K562 (cell line): ENCODE measurements at regions not wholly inside any gene's neighbourhood (a gene's known extent, or its start where the extent isn't known, plus 50 kb on each side); places are given as distances from the start of the nearest gene placed in this dataset.
A peak's percentile ranks its signal among the peaks of the same experiment; 100 is the strongest.

Experiments
- ATF2 ChIP-seq: sonication (generic); formaldehyde crosslinking; IDR thresholded peaks from 2 replicates; pipeline ENCODE4 v1.8.1; 2022; ENCODE audit warnings: missing genetic modification reagents
- EWSR1 ChIP-seq: fragments of 450-650 bp; IDR thresholded peaks from 2 replicates; pipeline ENCODE4 v1.6.1; 2018; ENCODE audit warnings: borderline replicate concordance, mild to moderate bottlenecking, low read depth, moderate library complexity; ENCODE audit not compliant: partially characterized antibody
- FOXA3 ChIP-seq, 2 experiments: fragments of 450-650 bp in 1 of 2; sonication (generic) in 1 of 2; formaldehyde crosslinking; IDR thresholded peaks in 1 of 2; conservative IDR thresholded peaks in 1 of 2; 2 replicates each; pipeline versions ENCODE4 v1.4.0 to v1.8.0; 2020 to 2022; ENCODE audit warnings: mild to moderate bottlenecking in 2 of 2, missing genetic modification reagents in 1 of 2
- MBD1 ChIP-seq: fragments of 250-450 bp; sonication (Bioruptor Pico); IDR thresholded peaks from 2 replicates; pipeline ENCODE4 v1.8.0; 2022; ENCODE audit warnings: inconsistent platforms
- RERE ChIP-seq: sonication (generic); formaldehyde crosslinking; IDR thresholded peaks from 2 replicates; pipeline ENCODE4 v1.8.0; 2023; ENCODE audit warnings: missing genetic modification reagents, mild to moderate bottlenecking, borderline replicate concordance
- STAT6 ChIP-seq: sonication (generic); formaldehyde crosslinking; IDR thresholded peaks from 2 replicates; pipeline ENCODE4 v1.8.1; 2023; ENCODE audit warnings: mild to moderate bottlenecking, missing genetic modification reagents
- TEAD4 ChIP-seq, 2 experiments: sonication (generic) in 1 of 2; formaldehyde crosslinking in 1 of 2; IDR thresholded peaks; 2 replicates each; pipeline versions ENCODE4 v1.6.1 to v1.8.0; 2012 to 2022; ENCODE audit warnings: borderline replicate concordance in 1 of 2, inconsistent platforms in 1 of 2, low read length in 1 of 2, mild to moderate bottlenecking in 1 of 2, missing genetic modification reagents in 1 of 2
- ZBTB1 ChIP-seq: sonication (generic); formaldehyde crosslinking; IDR thresholded peaks from 2 replicates; pipeline ENCODE4 v1.8.1; 2023; ENCODE audit warnings: missing genetic modification reagents, low read depth, mild to moderate bottlenecking, borderline replicate concordance
- ZNF143 ChIP-seq: sonication (generic); formaldehyde crosslinking; IDR thresholded peaks from 2 replicates; pipeline ENCODE4 v1.9.0; 2022; ENCODE audit warnings: mild to moderate bottlenecking, missing genetic modification reagents
- ZNF655 ChIP-seq: fragments of 250-450 bp; sonication (Bioruptor Pico); IDR thresholded peaks from 2 replicates; pipeline ENCODE4 v1.5.0; 2021
- ZNF780A ChIP-seq: fragments of 250-450 bp; sonication (Bioruptor Pico); IDR thresholded peaks from 2 replicates; pipeline ENCODE4 v1.5.0; 2021; ENCODE audit warnings: mild to moderate bottlenecking

GRCh38 chr22:23002612-23003180 lies 67.6 kb upstream of the GNAZ start (continued):
- TF ChIP-seq STAT6 = 0 out of 2 replicates have a peak, but pooled peaks have one; percentile 64
- TF ChIP-seq ZBTB1 = 0 out of 2 replicates have a peak, but pooled peaks have one; percentile 44
- TF ChIP-seq EWSR1 = no peak
- TF ChIP-seq MBD1 = no peak
- TF ChIP-seq FOXA3 (CRISPR knock-in tag; conservative IDR thresholded peaks at IDR 0.05 in 1 of 2, IDR thresholded peaks at IDR 0.05 in 1 of 2) = 0 out of 4 replicates have a peak, but pooled peaks of 1 of the 2 experiments have one; percentile 41
- TF ChIP-seq ZNF655 = no peak
- peak; percentile 32; the same call in 1 of the 2 replicates for TF ChIP-seq ATF2
- TF ChIP-seq TEAD4 (IDR thresholded peaks at IDR 0.05; ENCODE audit: low read length) = no peak
- TF ChIP-seq TEAD4 (CRISPR knock-in tag; IDR thresholded peaks at IDR 0.05; ENCODE audit: borderline replicate concordance) = 0 out of 2 replicates have a peak, but pooled peaks have one; percentile 39
- peak; percentile 93; the same call in 1 of the 2 replicates for TF ChIP-seq RERE (CRISPR knock-in tag)
- no peak for TF ChIP-seq ZNF780A
- TF ChIP-seq ZNF143 (CRISPR knock-in tag) = peak; percentile 45; the same call in 1 of the 2 replicates
